ENCODE measurements at regions not wholly inside any gene's neighbourhood (a gene's known extent, or its start where the extent isn't known, plus 50 kb on each side); places are given as distances from the start of the nearest gene placed in this dataset.

DNA sequence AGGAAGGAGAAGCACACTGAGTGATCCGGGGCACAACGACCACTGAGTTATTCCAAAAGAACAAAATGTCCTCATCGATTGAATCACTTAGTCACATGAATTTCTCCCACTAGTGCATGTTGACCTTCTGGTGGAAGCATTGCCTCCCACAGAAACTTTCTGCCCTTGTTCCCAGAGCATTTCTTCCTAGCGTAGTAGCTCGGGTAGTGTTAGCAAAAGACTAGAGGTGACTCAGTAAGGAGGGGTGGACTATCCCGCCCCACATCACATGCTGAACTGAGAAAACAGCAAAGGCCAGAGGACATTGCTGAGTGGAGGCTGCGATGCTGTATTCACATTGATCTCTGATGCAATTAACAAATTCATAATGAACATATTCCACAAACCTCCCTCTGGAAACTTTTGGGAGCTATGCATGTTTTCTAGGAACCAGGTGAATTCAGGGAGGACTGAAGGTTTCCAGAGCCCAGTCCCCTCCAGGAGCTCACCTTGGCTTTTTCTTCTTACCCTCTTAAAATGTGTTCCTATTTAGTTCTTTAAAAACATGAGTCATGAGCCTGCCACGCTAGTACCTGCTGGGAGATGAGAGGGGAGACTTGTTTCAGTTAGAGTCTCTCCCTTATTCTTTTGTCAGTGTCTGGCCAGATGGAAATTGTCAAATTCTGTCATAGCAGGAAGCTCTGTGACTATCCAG, 507.9 kb downstream of the CDH26 start:
- WGBS, 5 donors, result 78 to 82% (median 81%) methylated on average over 8 of the region's 8 CpGs
- no peaks in the 10 kb centered on the region for H3K4me1 ChIP-seq
- H3K36me3 ChIP-seq, result no peaks in the 10 kb centered on the region
- H3K9me3 ChIP-seq, result peaks cover 0 to under 1% (median 0%) of the 10 kb centered on the region in 4 donors
- no peak for DNase-seq
- no peak overlapping the region for H3K27ac ChIP-seq
- H3K4me3 ChIP-seq, result no peak overlapping the region
- H3K27me3 ChIP-seq, result peaks cover 0 to 10% (median 0%) of the 10 kb centered on the region in 3 donors
- TF ChIP-seq POLR2AphosphoS5 (IDR thresholded peaks at IDR 0.05), result no peak
- no peak for TF ChIP-seq POLR2A (IDR thresholded peaks at IDR 0.05)
- no peak for TF ChIP-seq EP300 (IDR thresholded peaks at IDR 0.05)
- no peak for TF ChIP-seq CTCF (IDR thresholded peaks at IDR 0.05)
- intact Hi-C loops (cut with DNase I; ENCODE audit: low total_unique reads), result no loop called here

GRCh38 chr20:60466687-60467022, 508.4 kb downstream of the CDH26 start:
- Histone ChIP-seq H3K36me3 (no peaks in the 10 kb centered on the region), H3K9me3 (no peaks in the 10 kb centered on the region), H3K4me1 (no peaks in the 10 kb centered on the region), H3K4me3 (no peak overlapping the region), H3K27me3 (peaks cover 0 to 10% (median 0%) of the 10 kb centered on the region in 3 donors), H3K27ac (no peak overlapping the region)
- WGBS, 5 donors, result 14 to 48% (median 26%) methylated on average over 1 of the region's 1 CpG
- intact Hi-C loops (cut with DNase I; ENCODE audit: low total_unique reads), result no loop called here
- no peak for DNase-seq
- TF ChIP-seq POLR2AphosphoS5 (IDR thresholded peaks at IDR 0.05) (no peak), EP300 (IDR thresholded peaks at IDR 0.05) (no peak), CTCF (IDR thresholded peaks at IDR 0.05) (no peak), POLR2A (IDR thresholded peaks at IDR 0.05) (no peak)

DNA sequence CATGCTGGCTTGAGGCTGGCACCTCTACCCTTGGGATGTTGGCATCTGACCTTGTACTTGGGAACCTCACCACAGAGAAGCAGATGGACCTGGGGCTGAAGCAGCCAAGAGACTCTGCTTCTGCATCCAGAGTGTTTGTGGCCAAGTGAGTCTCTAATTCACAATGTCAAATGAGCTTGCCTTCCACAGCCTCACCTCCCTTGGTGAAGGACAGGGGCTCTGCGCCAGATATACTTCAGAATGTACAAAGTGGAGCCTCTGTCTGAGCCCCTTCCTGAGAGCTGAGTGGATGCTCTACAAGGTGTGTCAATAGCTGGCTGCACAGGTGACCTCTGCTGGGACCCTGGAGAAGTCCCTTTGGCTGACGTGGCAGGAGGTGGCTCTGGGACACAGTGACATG, 508.9 kb downstream of the CDH26 start:
- Histone ChIP-seq H3K36me3 (no peaks in the 10 kb centered on the region), H3K4me1 (no peaks in the 10 kb centered on the region), H3K27ac (no peak overlapping the region), H3K9me3 (no peaks in the 10 kb centered on the region), H3K27me3 (peaks cover 0 to 10% (median 0%) of the 10 kb centered on the region in 3 donors), H3K4me3 (no peak overlapping the region)
- no peak for DNase-seq
- WGBS, 5 donors, result 58 to 75% (median 65%) methylated on average over 2 of the region's 2 CpGs
- no peak for TF ChIP-seq POLR2AphosphoS5 (IDR thresholded peaks at IDR 0.05)
- TF ChIP-seq CTCF (IDR thresholded peaks at IDR 0.05), result no peak
- TF ChIP-seq POLR2A (IDR thresholded peaks at IDR 0.05), result no peak
- no peak for TF ChIP-seq EP300 (IDR thresholded peaks at IDR 0.05)
- intact Hi-C loops (cut with DNase I; ENCODE audit: low total_unique reads), result no loop called here

DNA sequence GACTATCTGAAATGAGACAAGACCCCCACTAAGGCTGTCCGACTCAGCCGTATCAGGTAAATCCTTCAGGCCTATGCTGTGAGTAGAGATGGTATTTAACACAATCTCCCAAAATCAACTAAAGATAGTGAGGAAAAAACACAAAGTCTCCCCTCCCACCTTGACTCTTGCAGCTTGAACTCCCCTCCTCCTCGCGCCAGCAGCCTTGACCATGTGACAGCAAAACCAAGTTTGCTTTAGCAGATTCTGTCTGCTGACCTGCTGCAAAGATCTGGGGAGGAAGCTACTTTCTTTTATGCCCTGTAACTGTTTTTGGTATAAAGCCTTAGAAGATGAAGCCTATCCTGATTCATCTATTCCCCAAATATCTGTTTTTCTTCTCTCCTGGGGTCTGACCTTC, 509.5 kb downstream of the CDH26 start:
- no peak for DNase-seq
- Histone ChIP-seq H3K4me1 (no peaks in the 10 kb centered on the region), H3K4me3 (no peak overlapping the region), H3K9me3 (no peaks in the 10 kb centered on the region), H3K27ac (no peak overlapping the region), H3K36me3 (no peaks in the 10 kb centered on the region), H3K27me3 (peaks cover 0 to 10% (median 0%) of the 10 kb centered on the region in 3 donors)
- intact Hi-C loops (cut with DNase I; ENCODE audit: low total_unique reads), result no loop called here
- TF ChIP-seq CTCF (IDR thresholded peaks at IDR 0.05), result no peak
- no peak for TF ChIP-seq POLR2AphosphoS5 (IDR thresholded peaks at IDR 0.05)
- 33 to 67% (median 52%) methylated on average over 4 of the region's 4 CpGs for WGBS, 5 donors

Data from stomach (tissue), 8 donors.